PC-9 (cell line): ENCODE measurements at regions not wholly inside any gene's neighbourhood (a gene's known extent, or its start where the extent isn't known, plus 50 kb on each side); places are given as distances from the start of the nearest gene placed in this dataset.

Source experiments
- BruUV-seq: library from RNA; stranded (reverse); fragments of 400-500 nt; replicated peaks from 2 replicates; lab custom pipeline; 2021; lab: Mats Ljungman, UMichigan
- CTCF ChIA-PET: fragments of 300-600 bp; sonication (Branson Sonifier 250); formaldehyde crosslinking; loops from one replicate; lab custom pipeline; 2022; ENCODE audit warnings: antibody characterized with exemption; lab: Charles Lee
- POLR2A ChIA-PET: fragments of 300-600 bp; sonication (Branson Sonifier 250); formaldehyde crosslinking; loops from one replicate; lab custom pipeline; 2022; ENCODE audit warnings: antibody characterized with exemption; ENCODE audit not compliant: unreplicated experiment; lab: Charles Lee
- DNase-seq, 2 experiments: peaks; one replicate each; pipeline versions ENCODE4 v3.0.0 to v3.0.0-alpha.2; 2015 to 2022; ENCODE audit warnings: mixed read lengths in 1 of 2
- H2AFZ ChIP-seq: fragments of 200-600 bp; sonication (generic); 2 replicates; pipeline ENCODE4 v1.8.1; 2017; ENCODE audit warnings: antibody characterized with exemption
- H3F3A ChIP-seq: fragments of 200-600 bp; sonication (generic); 2 replicates; pipeline ENCODE4 v1.8.1; 2017; ENCODE audit warnings: antibody characterized with exemption, mild to moderate bottlenecking, low read depth; ENCODE audit not compliant: insufficient read depth
- H3K27ac ChIP-seq: fragments of 200-600 bp; sonication (generic); 2 replicates; pipeline ENCODE4 v1.6.1; 2016; ENCODE audit warnings: mixed run types
- H3K27me3 ChIP-seq: fragments of 200-600 bp; sonication (generic); 2 replicates; pipeline ENCODE4 v1.6.1; 2016; ENCODE audit warnings: low read depth, mixed run types; ENCODE audit not compliant: insufficient read depth
- H3K36me3 ChIP-seq: fragments of 200-600 bp; sonication (generic); 2 replicates; pipeline ENCODE4 v1.6.1; 2016; ENCODE audit warnings: low read depth, mixed run types
- H3K4me1 ChIP-seq: fragments of 200-600 bp; sonication (generic); replicated peaks from 2 replicates; pipeline ENCODE4 v1.6.1; 2016; ENCODE audit warnings: mixed run types; ENCODE audit not compliant: insufficient read depth
- H3K4me2 ChIP-seq: fragments of 200-600 bp; sonication (generic); 2 replicates; pipeline ENCODE4 v1.6.1; 2017; ENCODE audit warnings: mixed run types
- H3K4me3 ChIP-seq: fragments of 200-600 bp; sonication (generic); 2 replicates; pipeline ENCODE4 v1.6.1; 2016; ENCODE audit warnings: mixed run types
- H3K79me2 ChIP-seq: fragments of 200-600 bp; sonication (generic); 2 replicates; pipeline ENCODE4 v1.6.1; 2017; ENCODE audit warnings: low read depth, mixed run types
- H3K9me2 ChIP-seq: fragments of 200-600 bp; sonication (generic); 2 replicates; pipeline ENCODE4 v1.8.1; 2017; ENCODE audit warnings: mild to moderate bottlenecking; ENCODE audit not compliant: insufficient read depth
- H3K9me3 ChIP-seq: fragments of 200-600 bp; sonication (generic); 2 replicates; pipeline ENCODE4 v1.8.1; 2016; ENCODE audit warnings: low read depth; ENCODE audit not compliant: insufficient read depth
- H4K20me1 ChIP-seq: fragments of 200-600 bp; sonication (generic); 2 replicates; pipeline ENCODE4 v1.8.1; 2017; ENCODE audit not compliant: insufficient read depth
- CTCF ChIP-seq: fragments of 200-600 bp; sonication (generic); conservative IDR thresholded peaks from 2 replicates; pipeline ENCODE4 v1.6.1; 2017; ENCODE audit warnings: mixed run types, antibody characterized with exemption, mild to moderate bottlenecking, moderate library complexity
- EZH2 ChIP-seq: fragments of 200-600 bp; sonication (generic); IDR thresholded peaks from 2 replicates; pipeline ENCODE4 v1.8.0; 2017; ENCODE audit warnings: antibody characterized with exemption, low read depth
- intact Hi-C: fragments of 100-400 bp; cut with micrococcal nuclease; formaldehyde crosslinking; loops from one replicate; pipeline ENCODE4 v1.10.0; 2022; ENCODE audit not compliant: unreplicated experiment

- Histone ChIP-seq H3K27ac (no peak overlapping the region), H3K79me2 (no peaks in the 10 kb centered on the region), H3K36me3 (no peaks in the 10 kb centered on the region), H2AFZ (no peak overlapping the region), H3K9me3 (no peaks in the 10 kb centered on the region), H3K4me2 (no peak overlapping the region), H3K27me3 (no peaks in the 10 kb centered on the region), H4K20me1 (no peaks in the 10 kb centered on the region), H3K4me1 (no peaks in the 10 kb centered on the region), H3K9me2 (no peaks in the 10 kb centered on the region), H3K4me3 (no peak overlapping the region), H3F3A (no peaks in the 10 kb centered on the region)
- intact Hi-C loops: no loop called here
- CTCF ChIA-PET: no interaction called here
- TF ChIP-seq EZH2: no peak
- no peak for TF ChIP-seq CTCF
- POLR2A ChIA-PET: no interaction called here
- DNase-seq: no peak
- BruUV-seq: no TSS peak
Observed at GRCh38 chr11:95517453-95517852, 272.1 kb downstream of the FAM76B start.

GRCh38 chr11:95516786-95517185 is 272.8 kb downstream of the FAM76B start:
- Histone ChIP-seq H2AFZ (no peak overlapping the region), H3K36me3 (no peaks in the 10 kb centered on the region), H4K20me1 (no peaks in the 10 kb centered on the region), H3K27ac (no peak overlapping the region), H3F3A (no peaks in the 10 kb centered on the region), H3K4me3 (no peak overlapping the region), H3K9me2 (no peaks in the 10 kb centered on the region), H3K9me3 (no peaks in the 10 kb centered on the region), H3K4me1 (no peaks in the 10 kb centered on the region), H3K4me2 (no peak overlapping the region), H3K79me2 (no peaks in the 10 kb centered on the region), H3K27me3 (no peaks in the 10 kb centered on the region)
- CTCF ChIA-PET: no interaction called here
- POLR2A ChIA-PET: no interaction called here
- TF ChIP-seq EZH2: no peak
- no peak for TF ChIP-seq CTCF
- intact Hi-C loops: no loop called here
- DNase-seq: no peak
- BruUV-seq: no TSS peak

- Histone ChIP-seq H3K4me2 (no peak overlapping the region), H3K27ac (no peak overlapping the region), H3K79me2 (no peaks in the 10 kb centered on the region), H3K4me3 (no peak overlapping the region), H3K9me3 (no peaks in the 10 kb centered on the region), H3K9me2 (no peaks in the 10 kb centered on the region), H3K36me3 (no peaks in the 10 kb centered on the region), H3K4me1 (no peaks in the 10 kb centered on the region), H3K27me3 (no peaks in the 10 kb centered on the region), H3F3A (no peaks in the 10 kb centered on the region), H2AFZ (no peak overlapping the region), H4K20me1 (no peaks in the 10 kb centered on the region)
- intact Hi-C loops: no loop called here
- BruUV-seq: no TSS peak
- ChIA-PET POLR2A (no interaction called here), CTCF (no interaction called here)
- TF ChIP-seq EZH2 (no peak), CTCF (no peak)
- DNase-seq: no peak
Observed at GRCh38 chr11:95516175-95516574, 273.4 kb downstream of the FAM76B start.
